Right lobe of liver (tissue), 6 donors: ENCODE measurements at regions not wholly inside any gene's neighbourhood (a gene's known extent, or its start where the extent isn't known, plus 50 kb on each side); places are given as distances from the start of the nearest gene placed in this dataset.

Source experiments
- ATAC-seq, 4 donors: fragments of 200-7000 bp; cut with Tn5 transposase; one replicate each; pipeline ENCODE4 v1.9.1; 2020; ENCODE audit warnings: mild to moderate bottlenecking in 4 of 4, moderate library complexity in 4 of 4
- DNase-seq, 3 donors: peaks; one replicate each; pipeline ENCODE4 v3.0.0-alpha.2; 2020
- H3K27ac ChIP-seq, 3 donors: fragments of 200-600 bp; one replicate each; pipeline ENCODE4 v1.8.0; 2022
- H3K27me3 ChIP-seq, 2 donors: fragments of 200-600 bp; one replicate each; pipeline ENCODE4 v1.8.0; 2022
- H3K36me3 ChIP-seq, 4 donors: fragments of 200-600 bp; sonication (generic) in 1 of 4; one replicate each; pipeline versions ENCODE4 v1.5.1 to v1.8.0; 2017 to 2022; ENCODE audit warnings: control low read depth in 1 of 4
- H3K4me1 ChIP-seq, 4 donors: fragments of 200-600 bp; sonication (generic) in 1 of 4; one replicate each; pipeline versions ENCODE4 v1.5.1 to v1.8.0; 2017 to 2022; ENCODE audit warnings: control low read depth in 1 of 4
- H3K4me3 ChIP-seq, 3 donors: fragments of 200-600 bp; one replicate each; pipeline ENCODE4 v1.8.0; 2022
- H3K9me3 ChIP-seq, 4 donors: fragments of 200-600 bp; sonication (generic) in 1 of 4; one replicate each; pipeline versions ENCODE4 v1.5.1 to v1.8.0; 2017 to 2022; ENCODE audit warnings: control low read depth in 1 of 4
- CTCF ChIP-seq, 4 donors: fragments of 200-600 bp in 3 of 4; fragments of 450-650 bp in 1 of 4; IDR thresholded peaks; one replicate each; pipeline versions ENCODE4 v1.5.1 to v1.8.0; 2016 to 2022; ENCODE audit warnings: antibody characterized with exemption in 4 of 4, mild to moderate bottlenecking in 2 of 4
- POLR2A ChIP-seq: fragments of 450-650 bp; IDR thresholded peaks from one replicate; pipeline ENCODE4 v1.6.1; 2017; ENCODE audit warnings: antibody characterized with exemption, mild to moderate bottlenecking
- WGBS: methylation state at CpG from one replicate; pipeline ENCODE4 v1.1.6; 2018; ENCODE audit warnings: low coverage, low lambda C conversion rate; ENCODE audit not compliant: insufficient coverage; ENCODE audit errors: missing lambda C conversion rate; 5-methylcytosine and 5-hydroxymethylcytosine counted together
- intact Hi-C, 2 donors: fragments of 100-400 bp; cut with DNase I; formaldehyde crosslinking; loops; one replicate each; pipeline versions ENCODE4 v1.11.2 to v1.14.1; 2022
- donor health status: DM: no; HTN: yes; CAD: no.
- donor health status: DM: no; HTN: no; CAD: no.
- donor health status: DM: no; HTN: no; CAD: no.
- donor health status: DM: no; HTN: yes; CAD: no.
- donor health status: DM: no; HTN: yes; CAD: no.

GRCh38 chr9:18421391-18421790 is 52.6 kb upstream of the ADAMTSL1 start:
- Histone ChIP-seq H3K36me3 (no peaks in the 10 kb centered on the region), H3K4me1 (no peaks in the 10 kb centered on the region), H3K27ac (no peak overlapping the region), H3K27me3 (no peaks in the 10 kb centered on the region), H3K9me3 (no peaks in the 10 kb centered on the region), H3K4me3 (no peak overlapping the region)
- no peak for TF ChIP-seq CTCF (IDR thresholded peaks at IDR 0.05)
- no peak for TF ChIP-seq POLR2A
- no peak for ATAC-seq
- intact Hi-C loops = no loop called here
- 56% methylated on average over 2 of the region's 2 CpGs for WGBS
- DNase-seq = no peak

GRCh38 chr9:18422296-18423036 is 51.5 kb upstream of the ADAMTSL1 start:
- ATAC-seq = no peak
- H3K27ac ChIP-seq = no peak overlapping the region
- H3K9me3 ChIP-seq = no peaks in the 10 kb centered on the region
- H3K4me3 ChIP-seq = no peak overlapping the region
- no peak for DNase-seq
- no peaks in the 10 kb centered on the region for H3K27me3 ChIP-seq
- intact Hi-C loops = no loop called here
- WGBS = 80% methylated on average over 8 of the region's 8 CpGs
- H3K4me1 ChIP-seq = no peaks in the 10 kb centered on the region
- no peak for TF ChIP-seq CTCF (IDR thresholded peaks at IDR 0.05)
- no peak for TF ChIP-seq POLR2A
- H3K36me3 ChIP-seq = no peaks in the 10 kb centered on the region

GRCh38 chr9:18423791-18424531 is 50.0 kb upstream of the ADAMTSL1 start:
- intact Hi-C loops = no loop called here
- DNase-seq (no peak), ATAC-seq (peak; percentile 69 to 91 (median 84))
- Histone ChIP-seq H3K27ac (no peak overlapping the region), H3K9me3 (no peaks in the 10 kb centered on the region), H3K4me1 (no peaks in the 10 kb centered on the region), H3K27me3 (no peaks in the 10 kb centered on the region), H3K4me3 (no peak overlapping the region), H3K36me3 (no peaks in the 10 kb centered on the region)
- WGBS = 14% methylated on average over 1 of the region's 1 CpG
- TF ChIP-seq CTCF (IDR thresholded peaks at IDR 0.05) (no peak), POLR2A (no peak)
